Ectodermal cell (in vitro differentiated cells): ENCODE measurements at regions not wholly inside any gene's neighbourhood (a gene's known extent, or its start where the extent isn't known, plus 50 kb on each side); places are given as distances from the start of the nearest gene placed in this dataset.

ENCODE experiments used
- H3K27ac ChIP-seq: 2 replicates; pipeline ENCODE4 v1.7.0; 2013; ENCODE audit warnings: mild to moderate bottlenecking, low read depth, low read length; ENCODE audit not compliant: insufficient read depth, poor library complexity, severe bottlenecking
- H3K27me3 ChIP-seq: 2 replicates; pipeline ENCODE4 v1.7.0; 2013; ENCODE audit warnings: mild to moderate bottlenecking, low read length; ENCODE audit not compliant: insufficient read depth, control insufficient read depth, poor library complexity, severe bottlenecking
- H3K36me3 ChIP-seq: one replicate; pipeline ENCODE4 v1.7.0; 2013; ENCODE audit warnings: low read length; ENCODE audit not compliant: control insufficient read depth, insufficient read depth
- H3K4me1 ChIP-seq: one replicate; pipeline ENCODE4 v1.7.0; 2013; ENCODE audit warnings: low read length; ENCODE audit not compliant: control insufficient read depth, insufficient read depth
- H3K4me3 ChIP-seq: 2 replicates; pipeline ENCODE4 v1.7.0; 2013; ENCODE audit warnings: low read depth, low read length, control low read depth; ENCODE audit not compliant: insufficient read depth
- H3K9me3 ChIP-seq: 2 replicates; pipeline ENCODE4 v1.7.0; 2013; ENCODE audit warnings: mild to moderate bottlenecking, low read length, moderate library complexity; ENCODE audit not compliant: control insufficient read depth
- WGBS, 2 experiments: methylation state at CpG; one replicate each; pipeline ENCODE4 v1.1.7; 2013; ENCODE audit warnings: missing lambda C conversion rate in 2 of 2; 5-methylcytosine and 5-hydroxymethylcytosine counted together

- 67 to 71% methylated on average over 5 of the region's 5 CpGs for WGBS, 2 experiments
- Histone ChIP-seq H3K27me3 (no peaks in the 10 kb centered on the region), H3K36me3 (no peaks in the 10 kb centered on the region), H3K9me3 (no peaks in the 10 kb centered on the region), H3K27ac (no peak overlapping the region), H3K4me3 (no peak overlapping the region), H3K4me1 (no peaks in the 10 kb centered on the region)
Measured at GRCh38 chr11:62055970-62056369, 67.8 kb upstream of the INCENP start.

GRCh38 chr11:62054484-62055121 is 69.2 kb upstream of the INCENP start:
- Histone ChIP-seq H3K27me3 (no peaks in the 10 kb centered on the region), H3K4me1 (no peaks in the 10 kb centered on the region), H3K4me3 (no peak overlapping the region), H3K9me3 (no peaks in the 10 kb centered on the region), H3K27ac (no peak overlapping the region), H3K36me3 (no peaks in the 10 kb centered on the region)
- WGBS, 2 experiments: 92 to 93% methylated on average over 7 of the region's 8 CpGs

GRCh38 chr11:62054081-62054480 is 69.7 kb upstream of the INCENP start:
- Histone ChIP-seq H3K4me3 (no peak overlapping the region), H3K9me3 (no peaks in the 10 kb centered on the region), H3K4me1 (no peaks in the 10 kb centered on the region), H3K27ac (no peak overlapping the region), H3K36me3 (no peaks in the 10 kb centered on the region), H3K27me3 (no peaks in the 10 kb centered on the region)
- WGBS, 2 experiments: 95 to 96% methylated on average over 5 of the region's 5 CpGs

GRCh38 chr11:62050716-62051115 is 73.1 kb upstream of the INCENP start:
- WGBS, 2 experiments: 96 to 97% methylated on average over 5 of the region's 5 CpGs
- H3K4me3 ChIP-seq: no peak overlapping the region
- no peaks in the 10 kb centered on the region for H3K27me3 ChIP-seq
- H3K27ac ChIP-seq: no peak overlapping the region
- H3K36me3 ChIP-seq: no peaks in the 10 kb centered on the region
- H3K4me1 ChIP-seq: no peaks in the 10 kb centered on the region
- no peaks in the 10 kb centered on the region for H3K9me3 ChIP-seq

GRCh38 chr11:62048100-62048499 is 75.7 kb upstream of the INCENP start:
- no peak overlapping the region for H3K27ac ChIP-seq
- H3K36me3 ChIP-seq: no peaks in the 10 kb centered on the region
- peaks cover 7% of the 10 kb centered on the region for H3K4me1 ChIP-seq
- H3K9me3 ChIP-seq: no peaks in the 10 kb centered on the region
- H3K4me3 ChIP-seq: no peak overlapping the region
- WGBS, 2 experiments: 71 to 100% methylated on average over 1 of the region's 1 CpG
- H3K27me3 ChIP-seq: no peaks in the 10 kb centered on the region

GRCh38 chr11:62046568-62047100 is 77.2 kb upstream of the INCENP start:
- 93 to 96% methylated on average over 8 of the region's 8 CpGs for WGBS, 2 experiments

GRCh38 chr11:62044639-62045121 is 77.2 kb upstream of the FTH1 start:
- Histone ChIP-seq H3K9me3 (no peaks in the 10 kb centered on the region), H3K27ac (no peak overlapping the region), H3K36me3 (no peaks in the 10 kb centered on the region), H3K4me1 (peaks cover 7% of the 10 kb centered on the region), H3K27me3 (no peaks in the 10 kb centered on the region), H3K4me3 (no peak overlapping the region)
- WGBS, 2 experiments: 87 to 91% methylated on average over 8 of the region's 8 CpGs

More at GRCh38 chr11:62046568-62047100, 77.2 kb upstream of the INCENP start:
- Histone ChIP-seq H3K9me3 (no peaks in the 10 kb centered on the region), H3K4me1 (peaks cover 7% of the 10 kb centered on the region), H3K4me3 (no peak overlapping the region), H3K27ac (no peak overlapping the region), H3K36me3 (no peaks in the 10 kb centered on the region), H3K27me3 (no peaks in the 10 kb centered on the region)

- Histone ChIP-seq H3K9me3 (no peaks in the 10 kb centered on the region), H3K4me1 (no peaks in the 10 kb centered on the region), H3K4me3 (no peak overlapping the region), H3K36me3 (no peaks in the 10 kb centered on the region), H3K27ac (no peak overlapping the region), H3K27me3 (no peaks in the 10 kb centered on the region)
Measured at GRCh38 chr11:62035293-62035692, 67.9 kb upstream of the FTH1 start.

- Histone ChIP-seq H3K4me1 (no peaks in the 10 kb centered on the region), H3K27me3 (no peaks in the 10 kb centered on the region), H3K4me3 (no peak overlapping the region), H3K9me3 (no peaks in the 10 kb centered on the region), H3K27ac (no peak overlapping the region), H3K36me3 (no peaks in the 10 kb centered on the region)
- 89 to 90% methylated on average over 1 of the region's 1 CpG for WGBS, 2 experiments
Measured at GRCh38 chr11:62034036-62034338, 66.6 kb upstream of the FTH1 start.

GRCh38 chr11:62033191-62034035 is 66.0 kb upstream of the FTH1 start:
- no peaks in the 10 kb centered on the region for H3K4me1 ChIP-seq
- H3K36me3 ChIP-seq: no peaks in the 10 kb centered on the region
- WGBS, 2 experiments: 85 to 87% methylated on average over 12 of the region's 12 CpGs
- no peak overlapping the region for H3K27ac ChIP-seq
- no peaks in the 10 kb centered on the region for H3K27me3 ChIP-seq
- H3K9me3 ChIP-seq: no peaks in the 10 kb centered on the region
- H3K4me3 ChIP-seq: no peak overlapping the region
